ENCODE measurements at regions not wholly inside any gene's neighbourhood (a gene's known extent, or its start where the extent isn't known, plus 50 kb on each side); places are given as distances from the start of the nearest gene placed in this dataset.

DNA sequence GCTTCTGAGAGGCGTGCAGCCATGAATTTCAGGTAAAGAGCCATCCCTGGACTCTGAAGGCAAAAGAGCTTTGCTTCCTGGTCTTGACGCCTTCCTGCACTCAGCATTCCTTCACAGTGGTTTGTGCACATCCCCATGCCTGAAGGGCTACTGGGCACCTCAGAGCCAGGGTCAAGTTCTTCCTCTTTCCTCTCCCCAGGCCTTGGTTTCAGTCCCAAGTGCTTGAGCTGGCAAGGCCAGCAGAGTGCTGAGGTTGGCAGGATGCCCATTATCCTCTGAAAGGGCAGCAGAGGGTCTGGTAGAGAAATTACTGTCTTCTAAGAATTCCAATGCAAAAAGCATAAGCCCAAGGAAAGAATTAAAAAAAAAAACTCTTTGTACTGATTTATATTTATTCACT lies 1064.9 kb downstream of the TTLL7 start:
- intact Hi-C loops (cut with DNase I) = no loop called here
- peak in 3 of 10 donors; percentile 21 to 53 (median 40) for DNase-seq

GRCh38 chr1:82932727-82933126 lies 1066.2 kb downstream of the TTLL7 start:
- intact Hi-C loops (cut with DNase I) = no loop called here
- no peak for DNase-seq

GRCh38 chr1:82932207-82932606 lies 1066.7 kb downstream of the TTLL7 start:
- no peak for DNase-seq

GRCh38 chr1:82931006-82931405 lies 1067.9 kb downstream of the TTLL7 start:
- intact Hi-C loops (cut with DNase I) = no loop called here
- no peak for DNase-seq

More at GRCh38 chr1:82932207-82932606, 1066.7 kb downstream of the TTLL7 start:
- intact Hi-C loops (cut with DNase I) = no loop called here

DNA sequence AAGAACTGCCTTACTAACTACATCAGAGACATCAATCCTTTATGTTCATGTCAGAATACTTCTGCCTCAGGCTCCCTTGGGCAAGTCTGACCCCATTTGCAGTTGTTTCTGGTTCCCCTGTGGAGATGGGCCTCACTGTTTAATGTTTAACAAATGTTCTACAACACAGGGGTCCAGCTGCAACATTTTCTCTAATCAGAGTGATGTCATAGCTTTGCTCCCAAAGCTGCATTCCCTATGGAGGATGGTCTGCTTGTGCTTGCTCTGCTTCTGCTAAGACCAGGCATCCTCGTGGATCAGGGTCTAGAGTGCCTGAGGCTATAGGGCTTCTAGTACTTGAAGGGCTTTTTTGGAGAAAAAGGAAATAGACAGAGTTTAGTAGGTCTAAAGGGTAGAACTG lies 1071.2 kb downstream of the TTLL7 start:
- DNase-seq = no peak
- intact Hi-C loops (cut with DNase I) = no loop called here

DNA sequence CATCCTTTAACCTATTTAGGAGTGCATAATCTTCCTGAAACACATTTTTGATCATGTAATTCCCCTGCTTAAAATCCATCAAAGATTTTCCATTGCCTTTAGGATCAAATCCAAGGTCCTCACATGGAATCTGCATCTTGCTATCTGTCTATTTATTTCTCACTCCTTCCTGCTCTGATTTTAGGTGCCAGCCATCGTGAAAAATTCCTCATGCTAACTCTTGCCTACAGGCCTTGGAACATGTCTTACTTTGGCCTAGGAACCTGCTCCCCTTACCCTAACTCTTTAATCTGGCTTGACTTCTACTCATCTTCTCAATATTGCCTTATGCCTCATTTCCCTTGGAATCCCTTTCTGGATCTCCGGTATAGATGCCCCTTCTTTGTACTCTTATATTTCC lies 1074.3 kb downstream of the TTLL7 start:
- intact Hi-C loops (cut with DNase I) = no loop called here
- no peak for DNase-seq

GRCh38 chr1:82923931-82924330 lies 1075.0 kb downstream of the TTLL7 start:
- intact Hi-C loops (cut with DNase I) = no loop called here
- peak in 1 of 10 donors; percentile 58 for DNase-seq

DNA sequence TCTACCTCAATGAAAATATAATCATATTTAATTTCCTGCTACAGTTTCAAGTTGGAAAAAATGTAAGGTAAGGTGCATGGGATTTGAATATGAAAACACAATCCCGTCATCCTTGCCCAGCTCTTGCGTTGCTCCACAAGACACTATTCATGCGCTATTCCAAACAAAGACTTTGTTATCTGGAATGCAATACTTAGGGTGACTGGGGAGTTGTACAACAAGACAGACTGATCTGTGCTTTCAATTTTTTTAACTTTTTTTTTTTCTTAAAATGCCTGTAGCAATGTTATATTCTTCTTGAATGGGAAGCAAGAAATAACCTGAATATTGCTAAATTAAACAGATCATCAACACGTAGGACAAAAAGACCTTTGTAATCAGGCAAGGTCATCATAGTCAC lies 1077.2 kb downstream of the TTLL7 start:
- DNase-seq = no peak
- intact Hi-C loops (cut with DNase I) = no loop called here

DNA sequence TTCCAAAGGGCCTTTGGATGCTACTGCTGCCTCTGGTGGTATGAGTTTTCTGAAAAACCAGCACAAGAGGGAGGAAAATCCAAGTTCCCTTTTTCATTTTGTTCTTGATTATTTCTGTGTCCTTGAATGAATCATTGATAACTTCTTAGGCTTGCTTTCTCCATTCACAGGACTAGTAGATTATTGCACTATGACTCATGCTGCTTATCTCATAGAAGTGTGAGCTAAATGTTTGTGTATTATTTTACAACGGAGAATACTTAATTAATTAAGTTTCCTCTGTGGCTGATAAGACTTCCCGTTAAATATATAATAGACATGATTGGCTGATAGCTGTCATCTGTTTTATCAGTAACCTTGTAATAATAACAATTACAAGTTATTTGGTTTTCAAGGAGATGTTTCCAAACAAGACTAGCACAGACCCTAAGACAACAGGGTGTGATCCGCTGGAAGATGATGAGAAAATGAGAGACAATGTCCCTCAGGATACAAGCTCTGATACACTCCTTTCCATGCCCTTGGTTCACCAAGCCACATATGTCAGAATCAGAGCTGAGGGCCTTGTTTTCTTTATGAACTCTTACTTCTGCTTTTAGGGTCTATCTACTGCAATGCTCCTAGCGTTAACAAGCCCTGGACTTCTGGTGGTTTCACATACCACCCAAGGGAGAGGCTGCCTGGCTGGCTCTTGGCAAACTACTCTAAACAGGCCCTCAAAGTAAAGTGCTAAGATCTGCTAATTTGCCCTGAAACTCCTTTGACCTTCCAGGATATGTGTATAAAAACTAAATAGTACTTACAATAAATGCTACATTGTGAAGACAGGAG lies 1078.3 kb downstream of the TTLL7 start:
- DNase-seq = no peak
- intact Hi-C loops (cut with DNase I) = no loop called here

GRCh38 chr1:82919837-82920236 lies 1079.1 kb downstream of the TTLL7 start:
- intact Hi-C loops (cut with DNase I) = no loop called here
- DNase-seq = no peak

- no peak for DNase-seq
- intact Hi-C loops (cut with DNase I) = no loop called here
Observed at GRCh38 chr1:82907313-82907712, 1091.6 kb downstream of the TTLL7 start.

- intact Hi-C loops (cut with DNase I) = no loop called here
- no peak for DNase-seq
Observed at GRCh38 chr1:82903626-82904025, 1095.3 kb downstream of the TTLL7 start.

- intact Hi-C loops (cut with DNase I) = no loop called here
- DNase-seq = no peak
Observed at GRCh38 chr1:82901561-82901960, 1097.4 kb downstream of the TTLL7 start.

DNA sequence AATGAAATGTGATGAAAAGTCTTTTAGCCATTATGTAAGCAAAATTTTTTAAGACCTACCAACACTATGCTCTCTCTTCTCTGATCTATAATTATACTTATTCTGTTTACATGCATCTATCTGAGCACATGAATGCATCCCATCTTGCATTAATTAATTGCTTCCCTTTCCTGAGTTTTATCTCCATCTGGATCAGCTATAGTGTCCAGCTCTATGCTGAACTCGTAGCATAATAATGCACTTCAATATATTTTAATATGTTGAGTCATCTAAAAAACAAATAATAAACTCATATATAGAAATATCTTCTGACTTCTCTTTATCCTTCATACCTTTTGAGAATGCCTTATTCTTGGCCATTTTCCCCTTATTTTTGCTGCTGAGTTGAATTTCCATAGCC lies 1097.8 kb downstream of the TTLL7 start:
- no peak for DNase-seq
- intact Hi-C loops (cut with DNase I) = no loop called here

DNA sequence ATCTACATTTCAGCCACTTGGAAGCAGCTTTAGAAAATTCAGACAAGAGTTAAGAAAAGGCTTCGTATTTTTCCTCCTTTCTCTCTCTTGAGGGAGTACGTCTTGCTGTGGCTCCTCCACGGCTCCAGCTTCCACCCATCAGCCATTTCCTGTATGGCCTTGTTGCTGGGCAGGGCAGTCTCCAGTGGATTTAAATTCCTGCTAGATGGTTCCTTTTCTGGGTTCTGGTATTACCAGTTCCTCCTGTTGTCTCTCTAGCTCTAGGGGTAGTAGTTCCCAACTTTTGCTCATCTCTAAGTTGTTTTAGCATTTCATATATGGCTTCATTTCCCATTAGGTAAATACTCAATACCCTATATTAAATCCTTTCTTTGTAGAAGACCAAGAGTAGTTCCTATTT lies 1098.3 kb downstream of the ADGRL2 start:
- DNase-seq = no peak
- intact Hi-C loops (cut with DNase I) = no loop called here

GRCh38 chr1:82897549-82897948 lies 1096.8 kb downstream of the ADGRL2 start:
- intact Hi-C loops (cut with DNase I) = no loop called here
- no peak for DNase-seq

- no peak for DNase-seq
- intact Hi-C loops (cut with DNase I) = no loop called here
Observed at GRCh38 chr1:82896036-82896435, 1095.3 kb downstream of the ADGRL2 start.

GRCh38 chr1:82894635-82895034 lies 1093.9 kb downstream of the ADGRL2 start:
- no peak for DNase-seq
- intact Hi-C loops (cut with DNase I) = no loop called here

DNA sequence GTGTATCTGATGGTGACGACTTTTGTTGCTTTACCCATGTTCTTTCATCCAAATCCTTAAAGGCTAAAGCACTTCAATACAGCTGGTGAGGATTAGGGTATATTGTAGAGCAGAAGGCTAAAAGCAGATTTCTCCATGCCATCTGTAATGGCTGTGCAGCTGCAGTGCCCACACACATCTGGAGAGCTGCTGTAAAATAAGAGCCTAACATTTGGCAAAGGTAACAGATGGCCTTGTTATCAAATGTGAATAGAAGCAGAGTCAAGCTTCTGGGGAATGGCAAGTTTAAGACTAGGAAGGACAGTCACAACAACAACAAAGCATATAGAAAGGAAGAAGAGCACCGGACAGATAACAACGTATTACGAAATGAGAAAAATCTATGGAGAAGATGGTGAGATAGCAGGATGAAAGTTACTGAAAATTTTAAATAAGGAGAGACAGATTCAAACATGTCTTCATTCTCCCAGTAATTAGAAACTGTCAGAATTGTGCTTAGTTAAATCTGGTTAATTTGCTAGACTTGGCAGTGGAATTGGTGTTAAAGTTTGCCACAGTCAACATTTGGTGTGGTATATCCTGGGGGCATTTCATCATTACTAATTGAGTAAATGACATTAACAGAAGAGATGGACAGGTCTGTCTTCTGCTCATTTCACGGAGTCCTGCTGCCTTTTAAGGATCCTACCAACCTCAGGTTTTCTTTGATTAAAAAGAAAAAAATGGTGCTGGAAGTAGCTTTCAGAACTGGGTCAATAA lies 1093.2 kb downstream of the ADGRL2 start:
- DNase-seq = no peak
- intact Hi-C loops (cut with DNase I) = no loop called here

- intact Hi-C loops (cut with DNase I) = no loop called here
Observed at GRCh38 chr1:82880506-82880905, 1079.8 kb downstream of the ADGRL2 start.

DNA sequence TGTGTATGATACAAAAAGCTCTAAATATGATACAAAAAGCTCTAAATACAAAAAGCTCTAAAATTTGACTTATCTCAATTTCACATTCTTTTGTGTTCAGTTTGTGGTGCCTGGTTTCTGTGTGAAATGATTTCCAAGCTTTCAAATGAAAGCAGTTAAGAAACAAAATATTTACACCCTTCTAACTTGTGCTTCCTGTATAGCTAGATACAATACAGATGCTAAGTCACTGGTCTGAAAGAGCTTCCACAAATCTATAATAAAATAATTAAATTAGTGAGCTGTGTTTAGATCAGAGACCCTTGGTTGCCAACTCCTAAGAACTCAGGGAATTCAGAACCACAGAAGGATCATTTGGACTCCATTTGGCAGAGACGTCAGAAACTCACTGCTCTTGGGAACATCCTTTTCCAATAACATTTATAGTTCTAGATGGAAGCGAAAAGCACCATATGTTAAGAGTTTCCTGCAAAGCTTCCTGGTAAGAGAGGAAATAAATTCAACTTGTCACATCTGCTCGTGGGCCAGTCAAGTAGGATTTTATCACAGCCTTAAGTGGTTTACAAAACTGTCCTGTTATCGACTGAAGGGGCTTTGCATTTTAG lies 1079.1 kb downstream of the ADGRL2 start:
- intact Hi-C loops (cut with DNase I) = no loop called here

More at GRCh38 chr1:82880506-82880905, 1079.8 kb downstream of the ADGRL2 start:
- no peak for DNase-seq

More for the DNA sequence above, 1079.1 kb downstream of the ADGRL2 start:
- no peak for DNase-seq

Measured in posterior cingulate gyrus (tissue), 11 donors.